Tongue (tissue), 1 donor: ENCODE measurements at regions not wholly inside any gene's neighbourhood (a gene's known extent, or its start where the extent isn't known, plus 50 kb on each side); places are given as distances from the start of the nearest gene placed in this dataset.

ENCODE experiments used
- DNase-seq: peaks from one replicate; pipeline ENCODE4 v3.0.0-alpha.2; 2015

- DNase-seq = no peak
Measured at GRCh38 chr3:5270666-5271371, 83.3 kb downstream of the EDEM1 start.

DNA sequence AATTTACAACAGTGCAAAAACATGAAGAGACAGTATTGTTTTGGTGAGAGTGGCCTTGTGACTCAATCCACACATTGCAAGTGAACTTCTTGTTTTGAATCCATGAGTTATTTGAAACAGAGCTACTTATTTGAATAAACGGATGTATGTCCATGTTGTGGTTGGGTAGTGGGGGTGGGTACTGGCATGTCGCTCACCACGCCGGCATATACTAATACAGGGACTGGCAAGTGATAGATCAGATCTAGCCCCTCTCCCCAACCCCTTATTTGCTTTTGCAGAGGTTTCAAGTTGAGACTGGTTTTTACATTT is 83.8 kb downstream of the EDEM1 start:
- no peak for DNase-seq

DNA sequence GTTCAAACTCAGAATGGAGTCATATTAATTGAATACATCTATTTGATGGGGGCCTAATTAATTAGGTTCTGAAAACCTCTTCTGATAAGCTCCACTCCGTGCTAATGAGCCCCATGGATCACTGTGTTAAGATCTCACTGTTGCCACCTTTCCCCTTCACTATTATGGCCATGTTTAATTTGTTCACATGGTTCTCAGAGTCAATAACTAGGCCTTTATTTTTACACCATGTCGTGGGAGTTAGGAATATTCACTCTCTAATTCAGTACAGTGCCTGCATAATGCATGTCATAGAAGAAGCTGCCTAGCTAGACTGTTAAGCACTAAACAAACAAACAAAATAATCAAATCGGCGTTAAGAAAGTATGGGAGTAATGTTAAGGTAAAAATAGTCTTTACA is 84.9 kb downstream of the EDEM1 start:
- no peak for DNase-seq

DNA sequence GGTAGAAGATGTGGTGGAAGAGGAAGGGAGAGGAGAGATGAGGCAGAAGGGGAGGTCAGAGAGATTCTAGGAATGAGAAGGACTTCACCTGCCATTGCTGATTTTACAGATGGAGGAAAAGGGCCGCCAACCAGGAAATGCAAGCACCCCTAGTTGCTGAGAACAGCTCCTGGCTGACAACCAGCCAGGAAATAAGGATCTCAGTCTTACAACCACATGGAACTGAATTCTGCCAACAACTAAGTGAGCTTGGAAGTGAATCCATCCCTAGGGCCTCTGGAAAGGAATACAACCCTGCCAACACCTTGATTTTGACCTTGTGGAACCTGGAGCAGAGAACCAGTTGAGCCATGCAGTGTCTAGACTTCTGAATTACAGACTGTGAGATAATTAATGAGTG is 86.6 kb downstream of the EDEM1 start:
- peak; percentile 25 for DNase-seq

- no peak for DNase-seq
Measured at GRCh38 chr3:5275529-5275928, 88.0 kb downstream of the EDEM1 start.

DNA sequence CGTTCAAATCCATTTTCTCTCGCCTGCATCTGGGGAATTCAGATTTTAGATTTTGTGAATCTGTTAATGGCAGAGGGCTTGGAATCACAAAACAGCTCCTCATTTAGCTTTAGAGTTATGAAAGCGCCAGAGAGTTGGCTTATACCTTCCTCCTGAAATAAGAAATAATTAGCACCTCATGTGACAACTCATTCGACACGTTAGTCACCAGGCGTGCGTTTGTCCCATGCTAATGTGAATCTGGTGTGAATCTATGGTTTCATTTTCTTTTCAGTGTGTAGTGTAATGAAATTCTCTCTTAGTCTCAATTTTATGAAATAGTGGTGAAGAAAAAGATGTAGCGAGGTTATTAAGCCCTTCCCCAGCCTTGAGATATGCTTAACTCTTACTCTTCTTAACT is 89.4 kb downstream of the EDEM1 start:
- DNase-seq = no peak

GRCh38 chr3:5277612-5278236 is 90.2 kb downstream of the EDEM1 start:
- no peak for DNase-seq

DNA sequence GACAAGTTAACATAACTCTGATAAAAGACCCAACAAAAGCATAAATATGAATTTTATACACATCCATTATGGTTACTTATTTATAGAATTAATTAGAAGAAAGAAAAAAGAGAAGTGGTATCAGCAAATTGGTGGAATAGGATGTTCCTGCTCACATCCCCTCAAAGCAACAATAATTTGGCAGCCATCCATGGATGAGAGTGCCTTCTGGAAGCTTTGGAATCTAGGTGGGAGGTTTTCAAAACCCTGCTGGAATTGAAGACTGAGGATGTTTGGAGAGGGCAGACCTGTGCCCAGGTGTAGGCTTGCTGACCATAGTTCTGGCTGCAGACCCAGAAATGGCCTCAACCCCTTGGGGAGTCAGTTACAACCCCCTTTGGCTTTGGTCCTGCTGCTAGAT is 91.2 kb downstream of the EDEM1 start:
- DNase-seq = no peak

DNA sequence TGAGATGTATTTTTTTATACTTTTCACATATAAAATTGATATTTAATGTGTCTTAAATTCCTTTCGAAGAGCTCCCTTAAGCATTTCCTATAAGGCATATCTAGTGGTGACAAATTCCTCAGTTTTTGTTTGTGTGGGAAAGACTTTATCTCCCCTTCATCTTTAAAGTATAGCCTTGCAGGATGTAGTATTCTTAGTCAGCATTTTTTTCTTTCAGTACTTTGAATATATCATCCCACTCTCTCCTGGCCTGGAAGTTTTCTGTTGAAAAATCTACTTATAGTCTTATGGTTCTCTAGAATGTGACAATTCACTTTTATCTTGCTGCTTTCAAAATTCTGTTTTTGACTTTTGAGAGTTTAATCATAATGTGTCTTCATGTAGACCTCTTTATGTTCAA is 95.2 kb downstream of the EDEM1 start:
- DNase-seq = no peak

DNA sequence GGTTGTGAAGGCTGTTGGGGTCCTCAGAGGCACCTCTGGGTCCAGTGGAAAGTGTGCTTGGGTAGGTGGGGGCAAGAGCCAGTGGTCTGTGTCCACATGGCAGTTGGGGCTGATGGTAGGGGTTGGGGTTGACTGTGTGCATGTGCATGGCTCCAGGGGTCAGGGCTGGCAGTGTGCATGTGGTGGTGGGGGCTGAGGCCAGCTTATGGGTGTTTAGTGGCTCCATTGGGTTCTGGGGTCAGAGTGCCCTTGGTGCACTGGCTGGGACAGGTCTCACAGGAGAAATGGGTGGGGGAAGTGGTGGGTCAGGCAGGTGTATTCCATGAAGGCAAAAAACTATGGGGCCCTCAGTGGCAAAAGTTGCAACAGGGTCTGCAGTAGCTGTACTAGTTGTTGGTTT is 97.9 kb downstream of the EDEM1 start:
- no peak for DNase-seq

DNA sequence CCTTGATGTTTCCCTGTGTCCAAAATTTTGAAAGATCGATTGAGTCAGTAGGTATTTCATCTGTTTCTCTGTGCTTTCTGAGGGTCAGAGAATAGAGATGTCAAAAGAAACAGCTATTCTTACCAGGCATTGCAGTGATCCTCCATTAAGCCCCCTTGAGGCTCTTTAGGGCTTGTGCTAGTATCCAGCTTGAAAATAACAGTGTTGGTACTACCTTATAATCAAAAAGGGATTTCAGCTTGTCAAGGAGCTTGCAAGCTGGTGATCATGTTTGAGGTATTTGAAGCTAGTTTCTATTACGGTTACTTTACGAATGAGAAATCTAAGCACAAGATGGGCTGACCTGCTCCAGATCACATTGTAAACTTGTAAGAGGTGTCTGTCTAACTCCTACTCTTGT is 103.4 kb downstream of the EDEM1 start:
- DNase-seq = no peak

GRCh38 chr3:5292512-5292911 is 105.0 kb downstream of the EDEM1 start:
- DNase-seq = no peak

DNA sequence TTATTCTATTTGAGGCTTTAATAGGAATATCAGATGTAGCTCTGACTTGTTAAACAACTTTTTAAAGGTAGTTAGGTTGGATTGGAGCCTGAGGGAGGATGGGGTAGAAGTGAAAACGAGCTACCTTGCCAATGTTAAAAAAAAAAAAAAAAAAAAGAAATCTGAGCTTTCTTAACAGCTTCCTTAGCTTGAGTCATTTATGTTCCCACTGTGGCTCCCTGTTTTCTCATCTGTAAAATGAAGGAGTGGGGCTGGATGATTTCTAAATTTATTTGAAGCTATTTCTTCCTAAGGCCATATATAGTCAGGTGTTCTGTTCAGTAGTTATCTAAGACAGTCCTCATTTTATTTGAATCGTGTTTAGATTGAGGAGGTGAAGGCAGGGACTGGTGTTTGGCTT is 105.7 kb downstream of the EDEM1 start:
- DNase-seq = no peak

- DNase-seq = no peak
Measured at GRCh38 chr3:5294356-5294755, 106.8 kb downstream of the EDEM1 start.

GRCh38 chr3:5295191-5295690 is 107.7 kb downstream of the EDEM1 start:
- no peak for DNase-seq

DNA sequence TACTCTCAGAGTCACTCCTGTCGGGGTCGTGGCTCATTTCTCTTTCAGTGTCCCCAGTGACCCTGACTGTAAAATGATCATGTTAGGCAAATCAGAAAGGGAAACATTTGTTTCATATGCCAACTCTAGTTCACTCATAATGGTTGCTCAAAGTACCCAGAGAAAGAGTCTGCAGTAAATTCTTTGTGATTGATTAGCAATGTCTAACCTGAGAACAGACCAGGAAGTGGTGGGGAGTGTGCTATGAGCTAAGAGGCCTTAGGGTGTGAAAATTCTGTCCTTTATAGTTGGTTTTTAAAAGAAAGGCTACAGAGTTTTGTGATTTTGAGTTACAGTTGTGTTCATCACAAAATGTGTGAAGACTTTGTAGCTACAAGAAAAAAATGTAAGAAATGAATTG is 108.9 kb downstream of the EDEM1 start:
- no peak for DNase-seq

- DNase-seq = no peak
Measured at GRCh38 chr3:5297895-5298294, 110.4 kb downstream of the EDEM1 start.

GRCh38 chr3:5298453-5298852 is 110.9 kb downstream of the EDEM1 start:
- DNase-seq = no peak

DNA sequence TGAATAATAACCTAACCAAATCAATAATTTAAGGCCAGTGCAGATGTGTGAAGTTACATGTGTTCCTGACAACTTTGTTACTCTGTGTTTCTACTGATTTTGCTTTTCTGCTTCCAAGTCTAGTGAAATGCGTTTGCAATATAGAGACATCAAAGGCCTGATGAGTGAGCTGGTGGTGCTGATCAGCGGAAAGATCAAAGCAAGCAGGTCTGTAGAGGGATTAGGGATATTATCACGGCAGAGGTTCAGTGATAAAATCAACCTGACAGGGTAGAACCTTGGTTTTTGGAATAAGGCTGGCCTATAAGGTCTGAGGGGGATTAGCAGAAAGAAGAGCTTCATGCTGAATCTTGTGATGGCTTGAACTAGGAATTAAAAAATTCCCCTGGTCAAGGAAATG is 111.7 kb downstream of the EDEM1 start:
- no peak for DNase-seq

DNA sequence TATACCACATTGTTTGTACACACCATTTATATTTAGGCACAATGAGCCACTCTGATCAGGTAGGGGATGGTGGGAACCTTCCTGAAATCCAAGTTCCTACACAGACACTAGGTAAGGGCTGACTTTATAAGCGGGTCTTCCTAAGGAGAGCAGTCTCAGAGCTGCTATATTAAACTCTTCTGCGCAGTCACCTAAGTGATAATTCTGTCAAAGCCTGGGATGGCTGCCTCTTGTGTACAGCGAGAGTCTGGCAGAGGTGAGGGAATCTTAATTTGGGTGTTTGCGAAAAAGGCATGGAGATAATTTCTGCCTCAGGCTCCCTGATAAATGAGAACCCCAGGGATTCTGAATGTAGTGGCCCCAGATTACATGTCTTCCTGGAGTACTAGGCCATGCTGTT is 113.1 kb downstream of the EDEM1 start:
- DNase-seq = no peak

DNA sequence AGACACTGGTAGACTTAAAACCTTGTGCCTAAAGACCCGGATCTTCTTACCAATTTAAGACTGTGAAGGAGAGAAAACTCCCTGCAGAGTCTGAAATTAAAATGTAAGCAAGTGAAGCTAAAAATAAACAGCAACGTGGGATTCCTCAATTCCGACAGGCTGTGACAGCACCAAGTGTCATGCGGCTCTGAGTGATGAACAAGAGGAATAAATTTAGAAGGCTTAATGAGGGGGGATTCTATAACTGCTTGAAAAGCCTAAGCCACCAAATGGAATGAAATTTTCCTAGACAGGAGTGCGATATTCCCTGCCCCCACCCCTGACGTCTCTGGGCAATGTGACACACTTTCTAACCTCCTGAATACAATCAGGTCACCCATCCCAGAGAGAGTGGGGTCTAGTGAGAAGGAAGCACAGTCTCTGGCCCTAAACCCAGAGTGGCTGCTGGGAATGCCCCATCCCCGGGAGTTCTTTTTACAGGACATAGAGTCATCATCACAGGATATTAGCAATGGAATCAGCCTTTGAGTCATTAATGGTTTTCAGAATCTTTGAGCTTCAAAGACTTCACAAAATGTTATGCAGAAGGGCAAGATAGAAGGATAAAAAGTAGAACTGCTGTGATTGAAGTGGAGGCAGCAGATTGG is 114.3 kb downstream of the EDEM1 start:
- DNase-seq = peak; percentile 24

DNA sequence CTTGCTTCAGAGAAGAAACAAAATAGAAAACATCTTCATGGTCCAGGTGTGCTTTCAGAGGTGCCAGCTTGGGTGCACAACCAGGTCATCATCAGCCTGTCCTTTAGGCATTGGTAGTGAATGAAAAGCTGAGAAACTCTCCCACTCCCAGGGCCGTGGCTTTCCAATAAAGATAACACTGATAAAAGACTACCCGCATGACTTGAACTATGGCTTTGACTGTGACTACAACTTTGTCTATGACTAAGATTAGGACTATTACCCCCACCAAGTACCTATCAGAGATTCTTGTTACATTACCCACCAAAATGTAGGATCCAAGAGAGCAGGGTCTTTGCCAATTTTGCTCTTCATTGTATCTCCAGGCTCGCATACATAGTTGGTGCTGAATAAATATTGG is 115.2 kb downstream of the EDEM1 start:
- no peak for DNase-seq

DNA sequence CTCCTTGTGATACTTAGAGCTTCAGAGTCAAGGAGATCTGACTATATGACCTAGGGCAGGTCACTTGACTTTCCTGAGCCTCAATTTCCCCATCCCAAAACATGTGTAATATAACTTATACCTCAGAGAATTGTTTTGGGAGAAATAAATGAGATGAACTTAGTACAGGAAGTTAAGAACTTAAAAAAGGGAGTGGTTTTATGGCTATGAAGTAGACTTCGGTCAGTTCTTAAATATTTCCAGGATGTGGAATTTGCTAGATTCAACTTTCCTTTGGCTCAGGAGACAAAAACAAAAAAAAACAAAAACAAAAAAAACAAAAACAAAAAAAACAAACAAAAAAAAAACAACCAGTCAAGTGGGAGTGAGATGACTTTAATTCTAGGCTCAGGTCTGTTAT is 116.7 kb downstream of the EDEM1 start:
- DNase-seq = no peak
